ENCODE measurements at regions not wholly inside any gene's neighbourhood (a gene's known extent, or its start where the extent isn't known, plus 50 kb on each side); places are given as distances from the start of the nearest gene placed in this dataset.

DNA sequence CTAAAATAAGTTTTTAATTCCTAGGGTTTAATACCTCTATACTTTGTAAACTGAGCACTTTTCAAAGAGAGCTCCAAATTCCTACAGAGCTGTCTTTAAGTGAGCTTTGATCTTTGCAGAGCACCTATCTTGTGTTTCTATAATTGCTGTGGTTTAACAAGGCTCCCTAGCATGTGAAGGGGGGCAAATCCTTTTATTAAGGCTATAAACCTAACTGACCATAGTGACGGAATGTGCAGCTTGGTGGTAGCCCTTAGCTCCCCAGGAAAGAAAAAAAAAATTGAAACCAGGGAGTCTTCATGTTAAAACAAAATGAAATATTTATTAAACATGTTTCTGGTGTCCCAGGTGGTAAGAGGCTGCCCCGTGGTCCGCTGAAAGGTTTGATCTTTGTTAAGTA lies 78.6 kb upstream of the ETAA1 start:
- TF ChIP-seq, protein P1, sequence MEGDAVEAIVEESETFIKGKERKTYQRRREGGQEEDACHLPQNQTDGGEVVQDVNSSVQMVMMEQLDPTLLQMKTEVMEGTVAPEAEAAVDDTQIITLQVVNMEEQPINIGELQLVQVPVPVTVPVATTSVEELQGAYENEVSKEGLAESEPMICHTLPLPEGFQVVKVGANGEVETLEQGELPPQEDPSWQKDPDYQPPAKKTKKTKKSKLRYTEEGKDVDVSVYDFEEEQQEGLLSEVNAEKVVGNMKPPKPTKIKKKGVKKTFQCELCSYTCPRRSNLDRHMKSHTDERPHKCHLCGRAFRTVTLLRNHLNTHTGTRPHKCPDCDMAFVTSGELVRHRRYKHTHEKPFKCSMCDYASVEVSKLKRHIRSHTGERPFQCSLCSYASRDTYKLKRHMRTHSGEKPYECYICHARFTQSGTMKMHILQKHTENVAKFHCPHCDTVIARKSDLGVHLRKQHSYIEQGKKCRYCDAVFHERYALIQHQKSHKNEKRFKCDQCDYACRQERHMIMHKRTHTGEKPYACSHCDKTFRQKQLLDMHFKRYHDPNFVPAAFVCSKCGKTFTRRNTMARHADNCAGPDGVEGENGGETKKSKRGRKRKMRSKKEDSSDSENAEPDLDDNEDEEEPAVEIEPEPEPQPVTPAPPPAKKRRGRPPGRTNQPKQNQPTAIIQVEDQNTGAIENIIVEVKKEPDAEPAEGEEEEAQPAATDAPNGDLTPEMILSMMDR (IDR thresholded peaks at IDR 0.05): no peak
- no peak for TF ChIP-seq EZH2 (IDR thresholded peaks at IDR 0.05; ENCODE audit: borderline replicate concordance, insufficient read depth, low read depth, low read length, poor library complexity, severe bottlenecking)
